Stimulated activated CD4-positive, alpha-beta T cell treated with anti-CD3 and anti-CD28 coated beads, Interleukin-2, amount 100 ng/mL, for 24 hours (primary cell): ENCODE measurements at regions not wholly inside any gene's neighbourhood (a gene's known extent, or its start where the extent isn't known, plus 50 kb on each side); places are given as distances from the start of the nearest gene placed in this dataset.

Experiments used
- DNase-seq, 2 donors: peaks; one replicate each; pipeline ENCODE4 v3.0.0-alpha.2; 2020

GRCh38 chr1:80066060-80066459 lies 1059.5 kb upstream of the ADGRL4 start:
- DNase-seq, result no peak

- DNase-seq, result no peak
Measured at GRCh38 chr1:80064524-80064923, 1058.0 kb upstream of the ADGRL4 start.

GRCh38 chr1:80059940-80060339 lies 1053.4 kb upstream of the ADGRL4 start:
- DNase-seq, result no peak

GRCh38 chr1:80056179-80056578 lies 1049.6 kb upstream of the ADGRL4 start:
- no peak for DNase-seq

GRCh38 chr1:80054129-80054528 lies 1047.6 kb upstream of the ADGRL4 start:
- no peak for DNase-seq

- no peak for DNase-seq
Measured at GRCh38 chr1:80053613-80054012, 1047.1 kb upstream of the ADGRL4 start.

- no peak for DNase-seq
Measured at GRCh38 chr1:80050523-80050922, 1044.0 kb upstream of the ADGRL4 start.

- no peak for DNase-seq
Measured at GRCh38 chr1:80050085-80050484, 1043.6 kb upstream of the ADGRL4 start.

- no peak for DNase-seq
Measured at GRCh38 chr1:80048716-80049115, 1042.2 kb upstream of the ADGRL4 start.

- no peak for DNase-seq
Measured at GRCh38 chr1:80047791-80048190, 1041.3 kb upstream of the ADGRL4 start.

- DNase-seq, result no peak
Measured at GRCh38 chr1:80044662-80045061, 1038.1 kb upstream of the ADGRL4 start.

GRCh38 chr1:80036690-80037432 lies 1030.3 kb upstream of the ADGRL4 start:
- DNase-seq, result no peak

GRCh38 chr1:80023358-80023757 lies 1016.8 kb upstream of the ADGRL4 start:
- DNase-seq, result no peak

GRCh38 chr1:80021891-80022290 lies 1015.4 kb upstream of the ADGRL4 start:
- DNase-seq, result no peak

GRCh38 chr1:80018348-80018747 lies 1011.8 kb upstream of the ADGRL4 start:
- DNase-seq, result no peak

- DNase-seq, result no peak
Measured at GRCh38 chr1:80008934-80009333, 1002.4 kb upstream of the ADGRL4 start.

- DNase-seq, result no peak
Measured at GRCh38 chr1:80003250-80003649, 996.7 kb upstream of the ADGRL4 start.

- no peak for DNase-seq
Measured at GRCh38 chr1:79988401-79988800, 981.9 kb upstream of the ADGRL4 start.

- no peak for DNase-seq
Measured at GRCh38 chr1:79982211-79982610, 975.7 kb upstream of the ADGRL4 start.

GRCh38 chr1:79981481-79981880 lies 975.0 kb upstream of the ADGRL4 start:
- DNase-seq, result no peak

GRCh38 chr1:79979346-79979745 lies 972.8 kb upstream of the ADGRL4 start:
- DNase-seq, result no peak

GRCh38 chr1:79976287-79976686 lies 969.8 kb upstream of the ADGRL4 start:
- DNase-seq, result no peak

GRCh38 chr1:79974659-79975058 lies 968.1 kb upstream of the ADGRL4 start:
- no peak for DNase-seq

- no peak for DNase-seq
Measured at GRCh38 chr1:79969886-79970285, 963.4 kb upstream of the ADGRL4 start.

- DNase-seq, result no peak
Measured at GRCh38 chr1:79966438-79966837, 959.9 kb upstream of the ADGRL4 start.
